RWPE2 (cell line): ENCODE measurements at regions not wholly inside any gene's neighbourhood (a gene's known extent, or its start where the extent isn't known, plus 50 kb on each side); places are given as distances from the start of the nearest gene placed in this dataset.

Experiments
- ATAC-seq: fragments of 200-7000 bp; cut with Tn5 transposase; 3 replicates; pipeline ENCODE4 v1.9.1; 2021; ENCODE audit warnings: low read depth
- DNase-seq: peaks from one replicate; pipeline ENCODE4 v3.0.0-alpha.2; 2020; ENCODE audit warnings: low spot score
- H3K27ac ChIP-seq: fragments of 450-650 bp; 2 replicates; pipeline ENCODE4 v1.5.1; 2017; ENCODE audit warnings: mild to moderate bottlenecking; ENCODE audit not compliant: poor library complexity, severe bottlenecking
- H3K27me3 ChIP-seq: fragments of 250-450 bp; sonication (Bioruptor Pico); 2 replicates; pipeline ENCODE4 v1.5.1; 2021; ENCODE audit warnings: mild to moderate bottlenecking, moderate library complexity; ENCODE audit not compliant: insufficient read depth, poor library complexity, severe bottlenecking
- H3K36me3 ChIP-seq: fragments of 250-450 bp; sonication (Bioruptor Pico); 2 replicates; pipeline ENCODE4 v1.5.1; 2020; ENCODE audit warnings: low read depth, mild to moderate bottlenecking, moderate library complexity
- H3K4me1 ChIP-seq: fragments of 250-450 bp; sonication (Bioruptor Pico); 2 replicates; pipeline ENCODE4 v1.5.1; 2021; ENCODE audit warnings: mild to moderate bottlenecking, moderate library complexity; ENCODE audit not compliant: insufficient read depth, poor library complexity, severe bottlenecking
- H3K4me3 ChIP-seq: fragments of 250-450 bp; sonication (Bioruptor Pico); 2 replicates; pipeline ENCODE4 v1.5.1; 2021; ENCODE audit warnings: mild to moderate bottlenecking, moderate library complexity; ENCODE audit not compliant: severe bottlenecking
- H3K9me3 ChIP-seq: fragments of 250-450 bp; sonication (Bioruptor Pico); 2 replicates; pipeline ENCODE4 v1.5.1; 2021; ENCODE audit warnings: mild to moderate bottlenecking, moderate library complexity; ENCODE audit not compliant: severe bottlenecking
- TF ChIP-seq, protein P1 (sequence below): fragments of 450-650 bp; IDR thresholded peaks from one replicate; pipeline ENCODE4 v1.5.1; 2017; ENCODE audit warnings: mild to moderate bottlenecking, moderate library complexity; ENCODE audit not compliant: poor library complexity, severe bottlenecking

DNA sequence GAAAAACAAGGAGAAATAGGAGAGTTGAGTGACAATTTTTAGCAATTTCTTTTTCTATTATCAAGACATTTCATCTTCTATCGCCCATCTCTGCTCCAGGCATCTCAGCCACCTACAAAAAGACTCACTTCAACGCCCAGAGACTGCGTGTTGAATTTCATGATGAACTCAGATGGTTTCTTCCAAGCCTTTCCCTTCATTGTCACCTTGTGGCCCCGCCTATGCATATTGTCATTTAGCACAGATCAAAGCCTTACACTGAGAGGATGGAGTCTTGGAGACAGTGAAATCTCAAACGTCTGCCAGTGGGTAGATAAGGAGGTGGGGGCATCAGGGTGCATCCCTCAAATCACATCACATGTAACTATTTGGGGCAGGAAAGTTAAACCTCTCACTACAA lies 319.4 kb downstream of the SIPA1L2 start:
- no peak overlapping the region for H3K4me3 ChIP-seq
- H3K27me3 ChIP-seq: no peaks in the 10 kb centered on the region
- H3K4me1 ChIP-seq: no peaks in the 10 kb centered on the region
- ATAC-seq (no peak), DNase-seq (no peak)
- H3K9me3 ChIP-seq: no peaks in the 10 kb centered on the region
- H3K36me3 ChIP-seq: no peaks in the 10 kb centered on the region
- TF ChIP-seq, protein P1, sequence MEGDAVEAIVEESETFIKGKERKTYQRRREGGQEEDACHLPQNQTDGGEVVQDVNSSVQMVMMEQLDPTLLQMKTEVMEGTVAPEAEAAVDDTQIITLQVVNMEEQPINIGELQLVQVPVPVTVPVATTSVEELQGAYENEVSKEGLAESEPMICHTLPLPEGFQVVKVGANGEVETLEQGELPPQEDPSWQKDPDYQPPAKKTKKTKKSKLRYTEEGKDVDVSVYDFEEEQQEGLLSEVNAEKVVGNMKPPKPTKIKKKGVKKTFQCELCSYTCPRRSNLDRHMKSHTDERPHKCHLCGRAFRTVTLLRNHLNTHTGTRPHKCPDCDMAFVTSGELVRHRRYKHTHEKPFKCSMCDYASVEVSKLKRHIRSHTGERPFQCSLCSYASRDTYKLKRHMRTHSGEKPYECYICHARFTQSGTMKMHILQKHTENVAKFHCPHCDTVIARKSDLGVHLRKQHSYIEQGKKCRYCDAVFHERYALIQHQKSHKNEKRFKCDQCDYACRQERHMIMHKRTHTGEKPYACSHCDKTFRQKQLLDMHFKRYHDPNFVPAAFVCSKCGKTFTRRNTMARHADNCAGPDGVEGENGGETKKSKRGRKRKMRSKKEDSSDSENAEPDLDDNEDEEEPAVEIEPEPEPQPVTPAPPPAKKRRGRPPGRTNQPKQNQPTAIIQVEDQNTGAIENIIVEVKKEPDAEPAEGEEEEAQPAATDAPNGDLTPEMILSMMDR: no peak
- no peak overlapping the region for H3K27ac ChIP-seq

- no peak for ATAC-seq
Observed at GRCh38 chr1:232308616-232309015, 321.3 kb downstream of the SIPA1L2 start.

GRCh38 chr1:232307296-232308017 lies 322.5 kb downstream of the SIPA1L2 start:
- Histone ChIP-seq H3K4me3 (no peak overlapping the region), H3K36me3 (no peaks in the 10 kb centered on the region), H3K9me3 (no peaks in the 10 kb centered on the region), H3K4me1 (no peaks in the 10 kb centered on the region), H3K27me3 (no peaks in the 10 kb centered on the region), H3K27ac (no peak overlapping the region)
- ATAC-seq (no peak), DNase-seq (no peak)
- TF ChIP-seq, protein P1: no peak

More at GRCh38 chr1:232308616-232309015, 321.3 kb downstream of the SIPA1L2 start:
- H3K27ac ChIP-seq: no peak overlapping the region
- DNase-seq: no peak
- no peak overlapping the region for H3K4me3 ChIP-seq
- H3K4me1 ChIP-seq: no peaks in the 10 kb centered on the region
- no peaks in the 10 kb centered on the region for H3K9me3 ChIP-seq
- no peaks in the 10 kb centered on the region for H3K27me3 ChIP-seq
- TF ChIP-seq, protein P1: no peak
- H3K36me3 ChIP-seq: no peaks in the 10 kb centered on the region

- no peaks in the 10 kb centered on the region for H3K4me1 ChIP-seq
- H3K4me3 ChIP-seq: no peak overlapping the region
- TF ChIP-seq, protein P1: no peak
- DNase-seq (no peak), ATAC-seq (no peak)
- H3K36me3 ChIP-seq: no peaks in the 10 kb centered on the region
- no peak overlapping the region for H3K27ac ChIP-seq
- no peaks in the 10 kb centered on the region for H3K27me3 ChIP-seq
- H3K9me3 ChIP-seq: no peaks in the 10 kb centered on the region
Observed at GRCh38 chr1:232306269-232306961, 323.5 kb downstream of the SIPA1L2 start.

DNA sequence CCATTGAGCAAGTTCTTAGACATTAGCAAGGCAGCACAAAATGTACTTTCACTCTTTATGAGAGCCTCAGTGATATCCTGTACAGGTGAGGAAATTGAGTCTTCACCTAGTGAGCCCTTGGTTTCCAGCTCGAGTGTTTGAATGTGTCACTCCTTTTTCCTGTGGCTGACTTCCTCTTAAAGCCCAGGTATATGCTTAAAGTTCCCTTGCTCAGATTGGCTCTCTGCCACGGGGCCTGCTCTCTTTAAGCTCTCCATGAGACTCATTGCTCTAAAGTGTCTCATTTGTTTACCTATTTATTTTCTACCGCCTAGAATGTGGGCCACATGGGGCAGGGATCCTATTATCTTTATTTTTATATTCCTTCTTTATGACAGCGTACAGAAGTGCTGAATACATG lies 324.9 kb downstream of the SIPA1L2 start:
- ATAC-seq (no peak), DNase-seq (no peak)
- Histone ChIP-seq H3K36me3 (no peaks in the 10 kb centered on the region), H3K4me3 (no peak overlapping the region), H3K27me3 (no peaks in the 10 kb centered on the region), H3K4me1 (no peaks in the 10 kb centered on the region), H3K27ac (no peak overlapping the region), H3K9me3 (no peaks in the 10 kb centered on the region)
- TF ChIP-seq, protein P1: no peak
